Skeletal muscle tissue (tissue), 3 donors: ENCODE measurements at regions not wholly inside any gene's neighbourhood (a gene's known extent, or its start where the extent isn't known, plus 50 kb on each side); places are given as distances from the start of the nearest gene placed in this dataset.

Experiments
- H3K27ac ChIP-seq: one replicate; pipeline ENCODE4 v1.7.0; 2013; ENCODE audit warnings: mild to moderate bottlenecking, low read depth, low read length, inconsistent platforms
- H3K27me3 ChIP-seq, 3 donors: one replicate each; pipeline ENCODE4 v1.7.0; 2013; ENCODE audit warnings: low read length in 3 of 3; ENCODE audit not compliant: control insufficient read depth in 3 of 3, insufficient read depth in 3 of 3
- H3K36me3 ChIP-seq, 3 donors: one replicate each; pipeline ENCODE4 v1.7.0; 2013; ENCODE audit warnings: low read length in 3 of 3; ENCODE audit not compliant: control insufficient read depth in 3 of 3, insufficient read depth in 3 of 3
- H3K4me1 ChIP-seq, 3 donors: one replicate each; pipeline ENCODE4 v1.7.0; 2013; ENCODE audit warnings: low read length in 3 of 3, mild to moderate bottlenecking in 3 of 3; ENCODE audit not compliant: control insufficient read depth in 3 of 3, insufficient read depth in 3 of 3
- H3K4me3 ChIP-seq, 3 donors: one replicate each; pipeline ENCODE4 v1.7.0; 2013; ENCODE audit warnings: low read length in 3 of 3
- H3K9ac ChIP-seq, 3 donors: one replicate each; pipeline ENCODE4 v1.7.0; 2013; ENCODE audit warnings: low read length in 3 of 3, mild to moderate bottlenecking in 3 of 3, moderate library complexity in 2 of 3, low read depth in 1 of 3
- H3K9me3 ChIP-seq, 3 donors: one replicate each; pipeline ENCODE4 v1.7.0; 2013; ENCODE audit warnings: low read length in 3 of 3; ENCODE audit not compliant: control insufficient read depth in 3 of 3
- donor health status: Osteomylitis.

DNA sequence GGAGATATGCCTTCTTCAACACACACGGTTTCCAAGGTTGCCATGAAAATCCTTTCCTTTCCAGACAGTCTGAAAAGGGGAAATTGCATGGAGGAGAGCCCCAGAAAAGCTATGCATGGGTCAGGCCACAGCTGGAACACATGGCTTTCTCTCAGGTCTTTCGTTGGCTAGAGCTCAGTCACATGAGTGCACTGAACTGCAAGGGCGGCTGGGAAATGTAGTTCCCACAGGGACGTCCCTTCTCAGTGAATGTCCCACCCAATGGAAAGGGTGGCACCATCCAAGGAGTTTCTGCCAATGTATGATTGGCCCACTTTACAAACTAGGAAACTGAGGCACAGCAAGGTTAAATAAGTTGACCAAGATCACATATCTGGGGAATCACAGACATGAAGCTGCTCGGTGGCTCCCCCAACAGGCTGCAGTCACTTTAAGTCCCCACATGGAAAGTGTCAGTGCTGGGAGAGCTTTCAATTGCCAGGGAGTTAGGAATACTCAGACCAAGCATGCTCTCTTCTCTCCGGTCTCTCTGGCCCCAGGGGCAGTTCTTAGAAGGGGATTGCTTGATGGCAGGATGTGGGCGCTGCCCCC is 571.3 kb downstream of the GLRX3 start:
- Histone ChIP-seq H3K27me3 (peaks cover 0 to 48% (median 6%) of the 10 kb centered on the region in 3 donors), H3K36me3 (no peaks in the 10 kb centered on the region), H3K9ac (no peak overlapping the region), H3K9me3 (no peaks in the 10 kb centered on the region), H3K27ac (no peak overlapping the region), H3K4me3 (no peak overlapping the region), H3K4me1 (no peaks in the 10 kb centered on the region)

DNA sequence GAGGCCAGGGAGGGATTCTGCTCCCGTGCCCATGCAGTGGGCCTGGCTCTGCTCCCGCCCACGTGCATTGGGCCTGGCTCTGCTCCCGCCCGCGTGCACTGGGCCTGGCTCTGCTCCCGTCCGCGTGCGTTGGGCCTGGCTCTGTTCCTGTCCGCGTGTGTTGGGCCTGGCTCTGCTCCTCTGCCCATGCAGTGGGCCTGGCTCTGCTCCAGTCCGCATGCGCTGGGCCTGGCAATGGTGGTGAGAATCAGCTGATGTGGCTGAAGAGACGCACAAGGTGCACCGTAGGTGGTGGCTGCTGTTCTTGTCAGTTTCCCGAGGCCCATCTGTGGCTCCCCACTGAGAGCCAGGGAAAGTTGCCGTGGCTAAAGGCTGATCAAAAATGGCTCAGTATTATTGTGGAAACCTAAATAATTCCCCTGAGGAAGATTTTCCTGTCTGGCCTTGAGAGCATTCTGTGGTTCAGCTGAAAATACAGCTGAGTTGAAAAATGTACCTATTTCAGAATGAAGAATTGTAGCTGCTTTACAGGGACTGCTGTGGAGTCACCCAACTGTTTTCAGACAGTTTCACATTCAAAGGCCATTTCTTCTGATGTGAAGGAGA is 572.4 kb downstream of the GLRX3 start:
- Histone ChIP-seq H3K4me3 (no peak overlapping the region), H3K9ac (no peak overlapping the region), H3K36me3 (no peaks in the 10 kb centered on the region), H3K27me3 (peaks cover 0 to 40% (median 9%) of the 10 kb centered on the region in 3 donors), H3K4me1 (no peaks in the 10 kb centered on the region), H3K27ac (no peak overlapping the region), H3K9me3 (no peaks in the 10 kb centered on the region)

DNA sequence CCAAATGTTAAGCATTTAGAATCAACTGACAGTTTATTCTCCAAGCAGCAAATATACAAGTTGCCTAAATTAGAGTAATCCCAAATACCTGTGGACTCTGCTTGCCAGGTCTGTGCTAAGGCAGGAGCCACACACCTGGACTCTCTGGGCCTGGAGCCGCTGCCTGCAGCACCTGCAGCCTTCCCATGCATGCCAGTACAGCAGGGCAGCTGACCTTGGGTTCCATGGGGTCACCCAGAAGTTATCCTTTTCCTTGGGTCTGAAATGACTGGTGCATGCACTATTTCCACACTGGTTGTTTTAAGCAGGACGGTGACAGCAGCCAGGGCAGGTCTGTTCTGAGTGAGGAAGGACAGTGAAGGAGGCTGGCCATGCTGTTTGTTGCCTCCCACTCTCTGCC is 573.2 kb downstream of the GLRX3 start:
- H3K36me3 ChIP-seq, result no peaks in the 10 kb centered on the region
- H3K4me1 ChIP-seq, result no peaks in the 10 kb centered on the region
- no peak overlapping the region for H3K4me3 ChIP-seq
- peaks cover 4 to 35% (median 11%) of the 10 kb centered on the region in 3 donors for H3K27me3 ChIP-seq
- H3K9me3 ChIP-seq, result no peaks in the 10 kb centered on the region
- no peak overlapping the region for H3K27ac ChIP-seq
- H3K9ac ChIP-seq, result no peak overlapping the region

DNA sequence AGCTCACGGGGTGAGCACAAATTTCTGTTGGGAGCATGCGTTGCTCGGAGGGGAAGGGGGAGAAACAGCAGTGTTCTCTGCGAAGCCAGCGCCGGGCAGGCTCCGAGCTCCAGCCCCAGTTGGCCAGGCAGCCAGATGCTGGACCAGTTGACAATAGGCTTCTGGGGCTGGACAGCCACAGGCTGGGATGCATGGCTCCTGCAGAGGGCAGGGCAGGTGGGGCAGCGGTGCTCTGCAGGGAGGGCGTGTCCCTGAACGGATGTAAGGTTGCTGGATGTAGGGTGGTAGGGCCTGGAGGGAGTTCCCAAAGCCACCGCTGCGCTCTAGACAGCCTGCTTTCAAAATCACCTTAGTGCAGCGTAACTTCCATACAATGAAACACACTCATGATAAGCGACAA is 574.9 kb downstream of the GLRX3 start:
- H3K4me3 ChIP-seq, result no peak overlapping the region
- no peak overlapping the region for H3K27ac ChIP-seq
- no peaks in the 10 kb centered on the region for H3K36me3 ChIP-seq
- H3K4me1 ChIP-seq, result no peaks in the 10 kb centered on the region
- H3K27me3 ChIP-seq, result peaks cover 7 to 41% (median 11%) of the 10 kb centered on the region in 3 donors
- H3K9me3 ChIP-seq, result no peaks in the 10 kb centered on the region
- H3K9ac ChIP-seq, result no peak overlapping the region

DNA sequence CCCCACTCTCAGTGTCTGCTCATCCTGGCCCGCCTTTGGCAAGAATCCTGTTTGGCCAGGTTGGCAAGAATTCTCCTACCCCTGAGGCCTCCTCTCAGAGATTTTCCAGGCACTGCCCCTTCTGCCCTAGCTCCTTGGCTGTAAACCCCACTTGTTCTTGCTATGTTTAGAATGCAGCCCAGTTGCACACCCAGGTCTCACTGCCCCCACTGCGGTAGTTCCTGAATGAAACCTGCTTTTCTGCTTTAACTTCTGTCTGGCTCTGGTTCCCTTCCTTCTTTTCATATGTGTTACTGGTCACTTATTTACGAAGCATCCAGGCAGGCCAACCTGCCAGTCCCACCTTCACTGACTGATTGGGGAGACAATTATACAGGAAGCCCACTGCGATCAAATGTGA is 576.9 kb downstream of the GLRX3 start:
- no peak overlapping the region for H3K9ac ChIP-seq
- H3K27me3 ChIP-seq, result peaks cover 7 to 50% (median 11%) of the 10 kb centered on the region in 3 donors
- no peak overlapping the region for H3K4me3 ChIP-seq
- no peaks in the 10 kb centered on the region for H3K36me3 ChIP-seq
- no peak overlapping the region for H3K27ac ChIP-seq
- H3K4me1 ChIP-seq, result no peaks in the 10 kb centered on the region
- no peaks in the 10 kb centered on the region for H3K9me3 ChIP-seq

DNA sequence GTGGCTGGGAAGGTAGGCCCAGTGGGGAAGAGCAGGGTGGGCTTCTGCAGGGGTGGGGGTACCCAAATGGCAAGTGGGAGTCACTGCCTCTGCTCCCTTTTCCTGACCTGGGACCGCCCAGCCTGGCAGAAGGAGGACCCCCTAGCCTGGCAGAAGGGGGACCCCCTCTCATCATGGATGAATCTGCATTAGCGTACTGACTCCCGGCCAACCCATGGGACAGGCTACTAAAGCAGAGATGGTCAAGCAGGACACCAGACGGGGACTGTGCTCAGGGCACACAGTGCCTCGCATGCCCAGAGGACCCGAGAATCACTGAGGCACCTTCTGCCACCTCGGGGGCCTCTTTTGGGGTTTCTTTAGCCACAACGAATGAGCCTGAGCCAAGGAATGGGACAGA is 577.5 kb downstream of the GLRX3 start:
- Histone ChIP-seq H3K27me3 (peaks cover 7 to 50% (median 11%) of the 10 kb centered on the region in 3 donors), H3K27ac (no peak overlapping the region)

DNA sequence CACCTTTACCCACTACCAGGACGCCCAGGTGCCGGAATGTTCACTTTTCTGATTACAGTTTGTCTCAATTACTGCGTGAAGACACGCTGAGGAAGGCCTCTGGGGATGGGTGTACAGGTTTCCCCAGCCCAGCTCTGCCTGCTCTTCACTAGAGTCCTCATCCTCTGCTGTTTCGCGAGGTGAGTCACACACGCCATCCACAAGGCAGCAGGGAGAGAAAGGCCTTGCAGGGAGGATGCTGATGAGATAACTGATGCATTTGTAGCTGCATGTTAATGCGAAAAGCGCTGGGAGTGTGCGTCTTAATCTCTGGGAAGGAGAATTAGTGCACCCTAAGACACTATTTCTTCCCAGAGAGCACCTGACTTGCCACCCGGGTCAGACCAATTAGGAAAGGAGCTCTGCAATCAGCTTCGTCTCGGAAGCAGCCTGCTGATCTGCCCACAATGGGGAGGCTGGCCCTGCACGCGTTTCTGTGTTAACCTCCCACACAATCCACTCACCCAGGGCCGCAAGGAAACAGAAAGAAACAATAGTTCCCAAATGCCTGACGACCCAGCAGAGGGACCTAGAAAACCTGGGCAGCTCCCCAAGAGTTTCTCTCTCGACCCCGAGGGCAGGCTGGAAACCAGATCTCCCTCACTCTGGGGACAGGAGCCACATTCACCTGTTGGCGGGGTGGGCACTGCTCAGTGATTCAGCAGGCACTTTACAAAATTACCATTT is 578.7 kb downstream of the GLRX3 start:
- Histone ChIP-seq H3K9ac (no peak overlapping the region), H3K4me3 (no peak overlapping the region), H3K9me3 (no peaks in the 10 kb centered on the region), H3K27ac (no peak overlapping the region), H3K4me1 (no peaks in the 10 kb centered on the region), H3K36me3 (no peaks in the 10 kb centered on the region), H3K27me3 (peaks cover 5 to 41% (median 7%) of the 10 kb centered on the region in 3 donors)

More for the DNA sequence above, 577.5 kb downstream of the GLRX3 start:
- Histone ChIP-seq H3K9me3 (no peaks in the 10 kb centered on the region), H3K4me1 (no peaks in the 10 kb centered on the region), H3K4me3 (no peak overlapping the region), H3K36me3 (no peaks in the 10 kb centered on the region), H3K9ac (no peak overlapping the region)

DNA sequence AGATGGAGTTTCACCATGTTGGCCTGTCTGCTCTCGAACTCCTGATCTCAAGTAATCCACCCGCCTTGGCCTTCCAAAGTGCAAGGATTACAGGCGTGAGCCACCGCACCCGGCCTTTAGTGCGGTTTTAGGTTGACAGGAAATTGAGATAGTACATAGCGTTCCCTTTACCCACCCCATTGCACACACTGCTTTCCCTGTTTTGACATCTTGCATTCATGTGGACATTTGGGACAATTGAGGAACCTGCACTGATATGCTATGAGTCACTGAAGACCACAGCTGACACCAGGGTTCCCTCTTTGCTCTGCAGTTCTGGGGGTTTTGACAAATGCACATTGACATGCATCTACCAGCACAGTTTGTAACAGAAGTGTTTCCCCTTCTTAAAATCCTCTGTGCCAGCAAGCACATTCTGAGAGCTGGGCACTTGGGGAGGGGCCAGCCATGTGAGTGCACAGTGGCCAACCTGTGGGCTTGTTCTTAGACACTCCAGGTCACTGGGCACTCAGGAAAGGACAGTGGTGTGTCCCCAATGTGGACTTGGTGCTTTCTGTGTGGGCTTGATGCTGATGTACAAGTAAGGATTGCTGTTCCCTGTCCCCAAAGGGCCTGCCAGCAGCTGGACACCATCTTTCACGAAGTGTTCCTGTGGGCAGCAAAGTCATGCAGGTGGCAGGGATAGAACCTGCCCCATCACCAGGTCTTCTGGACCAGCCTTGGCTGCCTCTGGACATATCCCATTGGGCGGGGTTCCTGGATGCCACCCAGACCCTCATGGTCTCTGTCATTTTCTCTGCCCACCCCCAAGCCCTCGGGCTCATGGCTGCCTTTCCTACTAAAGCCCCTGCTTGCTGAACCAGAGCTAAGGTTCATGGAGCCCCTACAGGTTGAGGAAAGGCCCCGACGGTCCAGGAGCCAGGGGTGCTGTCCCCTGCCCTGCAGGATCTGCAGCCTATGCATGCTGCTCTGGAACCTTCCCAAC is 579.8 kb downstream of the GLRX3 start:
- no peaks in the 10 kb centered on the region for H3K4me1 ChIP-seq
- H3K27me3 ChIP-seq, result peaks cover 5 to 35% (median 7%) of the 10 kb centered on the region in 3 donors
- H3K9me3 ChIP-seq, result no peaks in the 10 kb centered on the region
- no peak overlapping the region for H3K4me3 ChIP-seq
- no peaks in the 10 kb centered on the region for H3K36me3 ChIP-seq
- H3K9ac ChIP-seq, result no peak overlapping the region
- no peak overlapping the region for H3K27ac ChIP-seq

DNA sequence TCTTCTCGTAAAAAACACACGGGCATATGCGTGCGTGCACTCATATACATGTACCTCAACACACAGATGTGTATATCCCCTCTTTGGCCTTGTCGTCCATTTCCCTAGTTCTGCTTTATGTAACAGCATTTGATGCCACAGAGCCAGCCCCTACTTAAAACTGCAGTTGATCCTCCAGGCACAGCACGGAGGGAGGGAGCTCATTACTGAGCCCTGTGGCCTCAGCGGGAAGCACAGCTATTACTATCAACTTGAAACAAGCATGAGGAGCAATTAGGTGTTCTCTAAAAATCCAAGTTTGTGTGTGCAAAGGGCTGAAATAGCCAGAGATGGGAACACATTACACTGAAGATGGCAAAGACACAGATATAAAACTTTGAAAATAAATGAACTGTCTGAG is 580.9 kb downstream of the GLRX3 start:
- Histone ChIP-seq H3K4me1 (no peaks in the 10 kb centered on the region), H3K9me3 (no peaks in the 10 kb centered on the region), H3K27me3 (peaks cover 5 to 29% (median 7%) of the 10 kb centered on the region in 3 donors), H3K4me3 (no peak overlapping the region), H3K27ac (no peak overlapping the region), H3K9ac (no peak overlapping the region), H3K36me3 (no peaks in the 10 kb centered on the region)
